Frontal cortex (tissue), 3 donors: ENCODE measurements at regions not wholly inside any gene's neighbourhood (a gene's known extent, or its start where the extent isn't known, plus 50 kb on each side); places are given as distances from the start of the nearest gene placed in this dataset.
A peak's percentile ranks its signal among the peaks of the same experiment; 100 is the strongest.

ENCODE experiments used
- DNase-seq, 2 donors: peaks; one replicate each; pipeline ENCODE4 v3.0.0; 2012; ENCODE audit warnings: low spot score in 2 of 2
- FAIRE-seq: peaks from 2 replicates; lab custom pipeline; 2012; peaks lifted over from hg19 to GRCh38; lab: Jason Lieb, UNC
- donor health status: control.
- donor health status: control.
- donor health status: control.

DNA sequence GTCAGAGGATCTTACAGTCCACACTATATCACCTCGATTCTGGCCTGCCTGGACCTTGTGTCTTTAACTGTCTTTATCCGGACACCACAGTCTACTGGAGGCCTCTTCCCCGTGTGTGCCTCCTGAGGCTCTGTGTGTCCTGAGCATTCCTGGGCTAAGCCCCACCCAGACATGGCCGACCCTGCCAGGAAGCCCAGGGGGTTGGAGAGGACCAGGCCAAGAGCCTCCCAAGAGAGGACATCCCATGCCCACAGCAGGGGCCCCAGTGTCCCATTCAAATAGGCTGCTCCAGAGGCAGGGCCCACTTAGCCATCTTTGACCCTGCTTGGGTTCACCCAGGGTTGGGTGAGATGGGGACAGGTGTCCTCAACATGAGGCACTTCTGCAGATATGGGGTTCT, 84.7 kb upstream of the OTOS start:
- FAIRE-seq = no peak
- no peak for DNase-seq

DNA sequence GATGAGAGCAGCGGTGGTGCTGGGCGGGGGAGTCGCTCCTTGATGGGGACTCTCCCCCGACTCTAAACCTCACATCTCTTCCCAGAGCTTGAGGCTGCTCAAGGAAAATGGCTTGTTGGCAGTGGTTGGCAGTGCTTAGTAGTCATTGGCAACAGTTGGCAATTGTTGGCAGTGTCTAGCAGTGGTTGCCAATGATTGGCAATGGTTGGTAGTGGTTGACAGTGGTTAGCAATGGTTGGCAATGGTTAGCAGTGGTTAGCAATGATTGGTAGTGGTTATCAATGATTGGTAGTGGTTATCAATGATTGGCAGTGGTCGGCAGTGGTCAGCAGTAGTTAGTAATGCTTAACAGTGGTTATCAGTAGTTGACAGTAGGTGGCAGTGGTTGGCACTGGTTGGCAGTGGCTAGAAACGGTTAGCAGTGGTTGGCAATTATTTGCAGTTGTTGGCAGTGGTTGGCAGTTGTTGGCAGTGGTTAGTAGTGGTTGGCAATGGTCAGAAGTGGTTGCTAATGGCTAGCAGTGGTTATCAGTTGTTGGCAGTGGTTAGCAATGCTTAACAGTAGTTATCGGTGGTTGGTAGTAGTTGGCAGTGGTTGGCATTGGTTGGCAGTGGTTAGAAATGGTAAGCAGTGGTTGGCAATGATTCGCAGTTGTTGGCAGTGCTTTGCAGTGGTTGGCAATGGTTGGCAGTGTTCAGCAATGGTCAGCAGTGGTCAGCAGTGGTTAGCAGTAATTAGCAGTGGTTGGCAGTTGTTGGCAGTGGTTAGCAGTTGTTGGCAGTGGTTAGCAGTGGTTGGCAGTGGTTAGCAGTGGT, 85.4 kb upstream of the OTOS start:
- DNase-seq (no peak), FAIRE-seq (no peak)

DNA sequence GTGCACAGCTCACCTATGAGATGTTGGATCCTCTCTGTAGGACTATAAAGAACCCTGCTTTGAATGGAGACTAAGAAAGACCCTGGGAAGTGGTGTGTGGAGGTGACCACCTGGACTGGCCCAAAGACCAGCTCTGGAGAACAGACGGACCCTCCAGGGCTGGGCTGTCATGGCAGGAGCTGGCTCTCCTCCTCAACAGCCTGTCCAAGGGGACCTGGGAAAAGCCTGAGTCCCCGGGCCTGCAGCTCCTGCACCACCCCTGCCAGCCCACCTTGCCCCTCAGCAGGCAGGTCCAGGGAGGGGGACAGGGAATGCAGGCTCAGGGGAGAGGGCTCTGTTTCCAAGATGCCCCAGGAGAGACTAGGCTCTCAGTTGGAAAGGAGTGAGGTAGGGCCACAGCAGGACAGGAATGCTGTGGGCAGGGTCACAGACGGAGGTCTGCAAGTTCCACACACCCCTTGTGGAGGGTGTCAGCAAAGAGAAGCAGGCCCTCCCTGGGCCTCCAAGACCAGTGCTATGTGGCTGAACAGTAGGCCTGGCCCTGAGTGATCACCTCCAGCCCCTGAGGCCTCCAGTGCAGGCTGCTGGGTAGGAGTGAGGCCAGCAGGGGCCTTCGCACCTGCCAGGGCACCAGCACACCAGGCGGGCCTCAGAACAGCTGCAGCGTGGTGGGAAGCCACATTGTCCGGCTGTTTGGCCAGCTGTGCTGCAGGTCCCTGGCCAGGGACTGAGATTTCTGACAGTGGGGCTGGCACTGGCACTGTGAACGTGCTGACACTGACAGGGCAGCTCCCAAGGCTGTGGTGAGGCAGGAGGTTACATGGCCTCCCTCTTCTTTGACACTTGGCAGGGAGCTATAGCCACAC, 86.4 kb upstream of the OTOS start:
- DNase-seq (no peak), FAIRE-seq (no peak)

DNA sequence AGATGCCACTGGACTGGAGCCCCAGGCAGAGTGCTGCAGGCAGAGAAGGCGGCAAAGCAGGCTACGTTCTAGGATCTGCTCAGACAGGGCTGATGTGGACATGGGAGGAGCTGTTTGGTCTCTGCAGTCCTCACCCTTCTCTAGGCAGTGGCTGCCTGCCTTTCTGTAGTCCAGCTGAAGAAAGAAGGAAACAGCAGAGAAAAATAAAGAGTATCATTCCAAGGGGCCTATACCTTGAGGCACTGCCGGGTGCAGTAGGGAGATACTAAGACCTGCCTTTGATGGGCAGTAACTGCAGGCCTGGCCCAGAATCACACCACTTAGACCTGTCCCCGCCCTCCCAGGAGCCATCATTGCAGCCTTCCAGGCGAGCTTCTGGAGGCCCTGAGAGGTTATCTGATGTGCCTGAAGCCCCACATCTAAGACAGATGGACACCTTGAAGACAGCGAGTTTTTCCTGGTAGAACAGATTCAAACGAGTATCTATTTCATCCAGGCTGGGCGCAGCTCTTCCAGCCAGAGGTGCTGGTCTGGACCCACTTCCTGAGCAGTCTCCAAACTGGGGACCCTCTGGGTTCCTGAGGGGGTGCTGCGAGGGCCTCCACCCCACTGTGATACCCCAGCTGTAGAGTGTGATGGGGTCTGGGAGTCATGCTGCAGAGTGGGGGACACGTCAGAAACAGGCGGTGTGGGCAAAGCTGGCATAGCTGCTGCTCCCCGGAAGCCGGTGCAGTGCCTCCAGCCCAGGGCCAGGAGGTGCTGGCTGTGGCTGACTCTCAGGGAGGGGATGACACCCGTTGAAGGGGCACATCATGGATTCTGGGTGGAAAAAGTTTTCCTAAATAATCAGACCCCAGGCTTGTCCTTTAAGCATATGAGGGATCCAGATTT, 87.3 kb upstream of the OTOS start:
- no peak for FAIRE-seq
- no peak for DNase-seq

DNA sequence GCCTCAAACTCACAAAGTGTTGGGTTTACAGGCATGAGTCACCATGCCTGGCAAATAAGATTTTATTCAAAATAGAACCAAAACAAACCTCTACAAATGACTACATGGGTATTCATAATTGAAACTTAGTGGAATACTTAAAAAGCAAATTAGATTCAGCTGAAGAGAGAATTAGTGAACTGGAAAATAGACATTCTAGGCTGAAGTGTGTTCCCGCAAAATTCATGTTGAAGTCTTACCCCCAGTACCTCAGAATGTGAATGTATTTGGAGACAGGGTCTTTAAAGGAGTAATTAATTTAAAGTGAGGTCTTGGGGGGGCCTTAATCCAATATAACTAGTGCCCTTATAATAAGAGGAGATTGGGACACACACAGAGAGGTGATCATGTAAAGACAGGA, 88.5 kb upstream of the OTOS start:
- no peak for FAIRE-seq
- no peak for DNase-seq

DNA sequence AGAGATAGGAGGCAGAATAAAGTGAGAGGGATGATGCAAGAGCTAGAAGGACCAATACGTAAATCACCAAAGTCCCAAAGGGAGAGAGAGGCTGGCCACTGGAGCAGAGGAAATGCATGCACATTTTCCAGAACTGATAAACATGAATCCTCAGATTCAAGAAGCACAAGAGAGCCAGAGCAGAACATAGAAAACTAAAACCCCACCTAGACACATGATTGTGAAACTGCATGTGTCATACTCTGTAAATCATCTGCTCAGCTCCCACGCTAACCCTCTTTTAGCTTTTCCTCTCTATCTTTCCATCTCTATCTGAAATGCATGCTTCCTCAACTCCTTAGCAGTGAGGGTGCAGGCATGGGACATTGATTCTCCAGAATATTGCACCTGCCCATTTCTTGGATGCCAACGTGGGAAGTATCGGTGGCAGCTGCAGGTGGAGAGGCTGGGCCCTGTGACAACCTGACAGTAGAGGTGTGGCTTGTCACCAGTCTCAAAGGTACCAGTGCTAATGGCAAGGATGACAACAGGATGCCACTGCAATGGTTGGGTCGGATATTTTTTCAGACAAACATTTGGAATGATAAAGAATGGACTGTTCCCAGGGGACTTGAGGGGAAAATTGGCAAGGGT, 89.3 kb upstream of the OTOS start:
- no peak for FAIRE-seq
- DNase-seq = no peak

DNA sequence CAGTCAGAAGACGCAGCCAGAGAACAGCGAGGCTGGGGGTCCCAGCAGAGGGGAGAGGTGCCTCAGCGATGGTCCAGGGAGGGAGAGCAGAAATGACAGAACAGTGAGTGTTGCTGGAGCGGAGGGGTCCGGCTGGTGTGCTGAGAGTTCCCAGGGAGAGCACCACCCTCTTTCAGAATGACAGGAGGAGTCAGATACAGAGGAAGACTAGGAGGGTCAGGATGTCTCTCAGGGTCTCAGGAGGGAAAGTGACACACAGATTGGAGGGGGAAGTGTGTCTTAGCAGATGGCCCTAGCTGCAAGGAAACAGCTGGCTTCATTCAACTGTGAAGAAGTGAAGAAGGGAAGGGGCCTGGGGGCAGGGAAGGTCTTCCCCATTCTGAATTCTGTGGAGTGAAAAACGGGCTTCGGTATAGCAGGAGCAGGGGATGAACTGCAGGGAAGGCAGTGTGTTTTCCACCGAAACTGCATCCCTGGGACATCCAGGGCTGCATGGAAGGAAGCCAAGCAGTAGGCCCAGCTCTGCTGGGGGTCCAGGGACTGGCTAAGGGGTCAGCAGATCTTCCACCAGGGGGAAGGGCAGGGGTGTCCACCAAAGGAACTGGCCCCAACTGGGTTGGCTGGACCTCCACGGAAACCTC, 90.0 kb upstream of the OTOS start:
- DNase-seq (no peak), FAIRE-seq (no peak)

DNA sequence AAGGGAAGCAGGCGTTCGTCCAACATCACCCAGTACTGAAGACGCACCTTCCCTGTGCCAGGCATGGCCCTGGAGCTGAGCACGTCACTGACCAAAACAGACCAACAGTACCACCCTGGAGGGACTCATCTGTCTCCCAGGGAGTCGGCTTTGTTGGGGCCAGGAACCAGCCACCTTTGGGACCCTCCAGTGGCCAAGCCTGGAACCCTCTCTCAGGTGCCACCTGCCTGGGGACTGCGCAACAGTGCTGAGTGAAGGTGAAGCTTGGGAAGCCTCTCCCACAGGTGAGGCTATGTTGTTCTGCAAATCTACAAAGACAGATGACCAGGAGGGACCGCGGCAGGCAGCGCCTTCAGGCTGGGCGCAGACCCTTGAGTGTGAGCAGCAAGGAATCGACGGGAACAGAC, 91.4 kb upstream of the OTOS start:
- DNase-seq = no peak
- no peak for FAIRE-seq

DNA sequence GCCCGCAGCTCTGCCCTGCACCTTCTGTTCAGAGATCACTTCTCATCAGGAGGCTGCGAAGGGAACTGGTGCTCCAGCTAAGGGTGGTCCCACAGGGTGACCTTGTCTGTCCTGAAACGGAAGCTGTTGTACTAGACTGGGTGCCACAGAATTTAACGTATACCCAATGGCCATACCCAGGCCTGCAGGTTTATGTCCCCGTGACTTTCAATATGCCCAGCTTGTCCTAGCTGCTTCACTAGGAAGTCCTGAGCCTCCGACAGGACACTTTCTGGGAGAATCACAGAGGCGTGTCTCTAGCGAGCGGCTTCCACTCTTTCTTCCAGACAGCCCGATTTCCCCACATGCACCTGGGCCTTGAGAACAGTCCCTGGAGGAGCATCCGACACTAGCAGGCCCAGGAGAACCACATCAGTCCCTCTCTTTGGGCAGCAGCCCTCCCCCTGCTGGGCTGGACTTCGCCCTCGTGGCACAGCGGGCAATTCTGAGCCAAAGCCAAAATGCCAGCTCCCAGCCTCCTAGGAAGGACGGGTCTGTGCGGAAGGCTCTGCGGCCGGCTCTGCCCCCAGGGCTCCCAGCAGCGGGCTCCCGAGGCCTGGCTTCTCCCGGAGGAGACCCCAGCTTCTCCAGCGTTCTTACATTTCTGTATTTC, 91.9 kb upstream of the OTOS start:
- DNase-seq = no peak
- FAIRE-seq = no peak

DNA sequence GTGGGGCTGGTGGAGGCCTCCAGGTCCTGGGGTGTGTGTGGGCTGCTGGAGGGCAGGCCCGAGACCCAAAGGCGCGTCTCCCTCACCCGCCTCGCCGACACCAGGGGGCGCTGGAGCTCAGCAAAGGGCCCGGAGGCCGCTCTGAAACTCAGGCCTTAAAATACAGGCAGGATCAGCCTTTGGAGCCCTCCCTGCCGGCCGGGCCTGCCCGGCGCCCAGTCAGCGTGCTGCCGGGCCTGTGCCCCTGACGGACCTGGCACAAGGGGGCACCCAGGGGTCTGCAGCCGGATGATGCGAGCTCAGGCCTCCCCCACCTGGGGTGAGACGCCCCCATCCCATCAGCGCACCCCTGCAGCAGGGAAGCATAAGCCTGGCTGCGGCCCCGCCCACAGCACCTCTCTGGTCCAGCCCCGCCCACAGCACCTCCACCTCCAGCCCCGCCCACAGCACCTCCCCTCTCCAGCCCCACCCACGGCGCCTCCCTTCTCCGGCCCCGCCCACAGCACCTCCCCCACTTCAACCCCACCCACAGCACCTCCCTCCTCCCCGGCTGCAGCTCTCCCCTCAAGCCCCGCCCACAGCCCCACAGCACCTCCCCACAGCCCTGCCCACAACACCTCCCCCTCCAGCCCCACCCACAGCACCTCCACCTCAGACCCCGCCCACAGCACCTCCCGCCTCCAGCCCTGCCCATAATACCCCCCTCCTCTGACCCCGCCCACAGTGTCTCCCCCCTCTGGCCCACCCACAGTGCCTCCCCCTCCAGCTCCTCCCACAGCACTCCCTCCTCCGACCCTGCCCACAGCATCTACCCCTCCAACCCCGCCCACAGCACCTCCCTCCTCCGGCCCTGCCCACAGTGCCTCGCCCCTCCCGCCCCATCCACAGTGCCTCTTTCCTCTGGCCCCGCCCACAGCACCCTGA, 92.8 kb upstream of the OTOS start:
- DNase-seq (peak; percentile 88 to 90), FAIRE-seq (no peak)

DNA sequence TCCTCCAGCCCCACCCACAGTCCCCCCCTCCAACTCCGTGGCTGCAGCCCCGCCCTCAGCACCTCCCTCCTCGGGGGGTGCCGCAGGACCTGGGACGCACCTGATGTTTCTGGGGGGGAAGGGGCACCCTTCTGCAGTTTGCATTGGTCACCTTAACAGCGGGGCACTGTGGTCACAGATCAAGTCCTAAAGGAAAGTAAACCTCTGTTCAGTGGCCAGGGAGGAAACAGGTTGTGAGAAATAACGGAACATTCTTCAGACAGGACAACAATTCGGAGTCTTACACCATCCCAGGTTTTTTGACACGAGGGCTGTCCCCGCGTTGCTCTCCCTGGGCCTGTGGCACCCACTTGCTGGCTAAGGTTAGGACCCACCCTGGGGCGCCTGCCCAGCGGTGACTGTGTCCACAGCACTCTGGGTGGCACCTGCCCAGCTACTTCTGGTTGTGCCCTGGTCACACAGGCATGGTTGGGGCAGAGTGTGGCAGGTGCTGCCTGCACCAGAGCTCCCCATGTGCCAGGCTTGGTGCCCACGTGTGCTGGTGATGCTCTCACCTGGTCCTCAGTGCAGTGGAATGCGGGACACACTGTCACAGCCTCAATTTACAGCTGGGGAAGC, 93.5 kb upstream of the OTOS start:
- DNase-seq = no peak
- no peak for FAIRE-seq

DNA sequence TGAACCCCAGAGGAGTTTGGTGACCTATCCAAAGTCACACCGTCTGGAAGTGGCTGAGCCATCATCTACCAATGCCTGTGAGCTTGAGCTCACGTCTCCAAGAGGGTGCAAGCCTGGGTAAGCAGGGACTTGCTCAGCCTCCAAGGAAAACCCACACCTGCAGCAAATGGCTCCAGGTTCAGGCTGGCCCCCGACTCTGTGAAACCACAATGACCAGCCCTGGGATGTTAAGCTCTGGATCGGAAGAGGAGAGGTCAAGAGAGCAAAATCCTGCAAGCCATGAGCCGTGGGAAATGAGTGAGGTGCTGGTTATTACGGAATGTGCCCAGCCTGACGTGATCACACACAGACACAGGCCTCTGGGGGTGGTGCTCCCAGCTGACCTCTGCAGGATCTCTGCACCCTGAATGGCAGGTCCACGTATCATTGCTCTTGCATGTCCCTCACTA, 94.1 kb upstream of the OTOS start:
- no peak for FAIRE-seq
- DNase-seq = no peak

DNA sequence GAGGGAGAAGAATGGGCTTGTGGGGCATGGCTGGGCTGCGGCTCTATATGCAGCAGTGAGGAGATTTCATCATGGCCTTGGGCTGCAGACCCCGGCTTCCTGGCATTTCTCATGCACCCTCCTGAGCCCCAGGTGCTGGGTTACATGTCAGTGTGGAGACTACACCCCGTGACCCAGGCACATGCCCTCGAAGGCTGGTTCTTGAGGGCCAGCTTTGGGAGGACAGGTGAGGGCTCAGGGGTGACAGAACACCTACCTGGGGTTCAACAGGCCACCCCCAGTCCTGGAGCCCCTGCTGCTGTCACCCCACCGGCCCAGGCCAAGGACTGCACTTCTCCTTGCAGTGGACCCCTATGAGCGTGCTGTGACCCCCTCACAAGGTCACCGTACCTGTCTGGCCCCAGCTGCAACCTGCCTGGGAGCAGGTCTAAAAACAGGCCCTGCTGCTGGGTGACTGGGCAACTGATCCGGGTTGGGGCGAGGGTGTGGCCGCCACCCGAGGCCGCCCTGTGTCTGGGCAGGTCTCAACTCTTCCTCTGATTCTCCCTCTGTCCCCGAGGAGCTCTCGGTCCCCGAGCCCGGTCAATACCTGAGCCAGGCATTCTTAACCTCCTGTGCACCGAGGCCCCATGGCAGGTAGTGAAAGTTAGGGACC, 94.8 kb upstream of the OTOS start:
- FAIRE-seq (no peak), DNase-seq (no peak)

DNA sequence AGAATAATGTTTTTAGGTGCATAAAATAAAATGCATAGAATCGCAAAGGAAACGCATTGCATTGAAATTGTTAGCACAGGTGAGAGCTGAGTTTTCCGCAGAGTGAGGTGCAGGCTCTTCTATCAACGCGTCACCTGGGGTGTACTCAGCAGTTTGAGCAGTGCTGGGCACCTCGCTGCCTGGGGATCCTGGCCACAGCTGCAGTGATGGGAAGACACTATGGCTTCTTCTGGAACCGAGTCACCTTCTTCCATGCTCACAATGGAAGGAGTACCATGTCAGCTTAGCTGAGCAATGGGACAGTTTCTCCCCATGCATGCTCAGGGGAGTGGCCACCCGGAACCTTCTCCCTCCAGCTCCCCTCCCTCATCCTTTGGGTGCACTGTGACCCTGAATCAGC, 95.4 kb upstream of the OTOS start:
- FAIRE-seq (no peak), DNase-seq (no peak)

DNA sequence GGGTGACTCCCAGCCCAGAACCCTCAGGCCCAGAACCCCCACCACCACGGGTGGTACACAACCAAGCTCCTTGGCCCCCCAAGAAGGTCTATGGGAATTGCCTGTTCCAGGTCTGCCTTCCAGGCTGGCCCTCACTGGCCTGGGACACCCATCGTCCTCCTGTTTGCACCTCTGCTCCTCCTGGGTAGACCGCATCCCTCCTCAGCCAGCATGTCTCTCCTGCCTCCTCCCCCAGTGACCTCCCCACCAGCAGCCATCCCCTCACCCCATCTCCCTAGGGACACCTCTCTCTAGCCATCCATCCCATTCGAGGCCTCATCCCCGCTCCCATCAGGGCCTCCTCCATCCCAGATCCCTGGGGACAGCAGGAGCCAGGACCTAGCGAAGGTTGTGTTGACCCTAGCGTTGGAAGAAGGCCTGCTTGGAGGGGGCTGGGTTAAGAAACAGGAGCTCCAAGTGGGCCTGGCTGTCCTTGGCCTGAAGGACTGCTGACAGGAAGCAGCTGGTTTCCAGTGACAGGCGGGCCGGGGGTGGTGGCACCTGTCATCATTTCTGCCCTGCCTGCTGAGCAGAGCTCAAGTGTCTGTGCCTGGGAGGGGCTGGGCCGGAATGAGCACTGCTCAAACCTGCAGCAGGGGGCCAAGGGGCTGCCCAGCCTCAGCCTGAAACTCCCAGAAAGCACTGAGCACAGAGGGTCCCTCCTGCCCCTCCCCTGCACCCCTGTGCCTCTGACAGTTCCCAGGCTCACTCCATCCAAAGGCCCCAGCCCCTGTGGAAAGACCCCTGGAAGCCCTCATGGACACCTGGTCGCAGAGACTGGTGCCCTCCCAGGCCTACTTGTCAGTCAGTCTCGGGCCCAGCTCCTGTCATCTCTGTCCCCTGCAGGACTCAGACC, 96.0 kb upstream of the OTOS start:
- FAIRE-seq (no peak), DNase-seq (no peak)

DNA sequence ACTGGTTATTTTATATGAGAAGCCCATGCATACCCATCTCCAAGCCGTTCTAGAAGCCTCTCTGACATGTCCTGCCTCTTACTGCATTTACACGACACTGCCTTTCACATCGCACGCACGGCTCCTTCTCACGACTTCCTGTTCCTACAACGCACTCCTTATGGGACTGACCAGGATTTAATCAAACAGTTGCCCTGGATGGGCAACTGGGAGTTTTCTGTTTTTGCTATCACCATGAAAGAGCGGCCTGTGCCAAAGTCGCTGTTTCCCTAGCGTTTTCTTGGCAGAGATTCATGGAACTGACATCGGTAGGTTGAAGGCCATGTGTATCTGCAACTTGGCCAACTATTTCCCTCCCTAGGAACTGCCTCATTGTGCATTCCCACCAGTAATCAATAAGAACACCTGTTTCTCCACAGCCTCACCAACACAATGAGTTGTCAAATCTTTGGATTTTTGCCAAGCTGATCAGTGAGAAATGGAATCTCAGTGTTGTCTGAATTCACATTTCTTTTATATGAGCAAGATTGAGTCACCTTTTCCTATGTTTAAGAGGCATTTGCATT, 97.2 kb upstream of the OTOS start:
- FAIRE-seq (no peak), DNase-seq (no peak)
